Pulmonary artery endothelial cell (primary cell): ENCODE measurements at regions not wholly inside any gene's neighbourhood (a gene's known extent, or its start where the extent isn't known, plus 50 kb on each side); places are given as distances from the start of the nearest gene placed in this dataset.

ENCODE experiments used
- DNase-seq: peaks from one replicate; pipeline ENCODE4 v3.0.0-alpha.2; 2011; ENCODE audit warnings: low read depth, low spot score

GRCh38 chr9:117860849-117861248, 156.6 kb downstream of the TLR4 start:
- no peak for DNase-seq

- no peak for DNase-seq
These were observed 160.3 kb downstream of the TLR4 start for GRCh38 chr9:117864385-117865057.

GRCh38 chr9:117868594-117868993, 164.4 kb downstream of the TLR4 start:
- DNase-seq, result no peak

GRCh38 chr9:117869287-117869686, 165.1 kb downstream of the TLR4 start:
- DNase-seq, result no peak

GRCh38 chr9:117869712-117870111, 165.5 kb downstream of the TLR4 start:
- no peak for DNase-seq

GRCh38 chr9:117873664-117874063, 169.5 kb downstream of the TLR4 start:
- DNase-seq, result no peak

- no peak for DNase-seq
These were observed 171.7 kb downstream of the TLR4 start for GRCh38 chr9:117875886-117876285.

- DNase-seq, result no peak
These were observed 178.0 kb downstream of the TLR4 start for GRCh38 chr9:117882171-117882570.

GRCh38 chr9:117886616-117887015, 182.4 kb downstream of the TLR4 start:
- DNase-seq, result no peak

GRCh38 chr9:117887383-117887782, 183.2 kb downstream of the TLR4 start:
- DNase-seq, result no peak

- DNase-seq, result no peak
These were observed 183.7 kb downstream of the TLR4 start for GRCh38 chr9:117887941-117888340.

- DNase-seq, result no peak
These were observed 199.2 kb downstream of the TLR4 start for GRCh38 chr9:117903453-117903852.

- no peak for DNase-seq
These were observed 202.6 kb downstream of the TLR4 start for GRCh38 chr9:117906763-117907162.

GRCh38 chr9:117907420-117907819, 203.2 kb downstream of the TLR4 start:
- DNase-seq, result no peak

GRCh38 chr9:117916291-117916690, 212.1 kb downstream of the TLR4 start:
- no peak for DNase-seq

- no peak for DNase-seq
These were observed 213.7 kb downstream of the TLR4 start for GRCh38 chr9:117917873-117918272.

- DNase-seq, result no peak
These were observed 215.3 kb downstream of the TLR4 start for GRCh38 chr9:117919538-117919937.

- DNase-seq, result no peak
These were observed 221.9 kb downstream of the TLR4 start for GRCh38 chr9:117926031-117926658.

- DNase-seq, result no peak
These were observed 223.2 kb downstream of the TLR4 start for GRCh38 chr9:117927354-117927753.

- DNase-seq, result no peak
These were observed 225.7 kb downstream of the TLR4 start for GRCh38 chr9:117929868-117930267.

- DNase-seq, result no peak
These were observed 228.4 kb downstream of the TLR4 start for GRCh38 chr9:117932585-117932984.

GRCh38 chr9:117936185-117937130, 232.3 kb downstream of the TLR4 start:
- DNase-seq, result no peak
